ENCODE measurements at regions not wholly inside any gene's neighbourhood (a gene's known extent, or its start where the extent isn't known, plus 50 kb on each side); places are given as distances from the start of the nearest gene placed in this dataset.

DNA sequence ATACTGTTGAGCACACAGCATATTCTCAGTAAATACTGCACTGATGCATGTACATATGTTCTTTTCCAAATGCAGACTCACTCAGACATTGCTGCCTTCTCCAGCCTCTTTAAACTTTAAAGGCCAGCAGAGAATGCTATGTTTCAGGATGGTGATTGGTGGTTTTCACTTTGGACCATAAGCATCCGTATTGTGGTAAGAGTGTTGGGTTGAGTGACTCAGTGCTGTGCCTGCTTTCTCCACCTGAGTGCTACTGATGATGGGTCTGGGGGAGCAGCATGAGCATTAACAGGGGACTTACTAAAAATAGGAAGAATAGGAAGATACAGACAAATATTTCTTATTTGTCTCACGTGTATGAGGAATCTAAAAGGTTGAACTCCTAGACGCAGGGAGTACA, 56.3 kb upstream of the ZNF92 start:
- Histone ChIP-seq H3K4me1 (ENCODE audit: control insufficient read depth in 2 of 2, insufficient read depth in 2 of 2, low read length in 2 of 2) (no peaks in the 10 kb centered on the region), H3K36me3 (ENCODE audit: control insufficient read depth in 2 of 3, insufficient read depth in 3 of 3, low read length in 3 of 3) (no peaks in the 10 kb centered on the region), H3K27ac (ENCODE audit: low read depth, low read length) (no peak overlapping the region), H3K27me3 (ENCODE audit: control insufficient read depth in 2 of 2, insufficient read depth in 2 of 2, low read length in 2 of 2) (no peaks in the 10 kb centered on the region), H3K9me3 (ENCODE audit: control insufficient read depth in 2 of 3, low read length in 3 of 3) (no peaks in the 10 kb centered on the region), H3K4me3 (ENCODE audit: low read length) (no peak overlapping the region)
- ChIA-PET POLR2A (no interaction called here), CTCF (no interaction called here)
- no peaks in the 10 kb centered on the region for H3K36me3 Mint-ChIP-seq
- no peak for ATAC-seq
- intact Hi-C loops (cut with micrococcal nuclease) = no loop called here
- H3K9me3 Mint-ChIP-seq = no peaks in the 10 kb centered on the region
- no peak overlapping the region for H3K4me3 Mint-ChIP-seq
- no peak for DNase-seq
- peaks cover 0 to 5% (median 0%) of the 10 kb centered on the region in 5 donors for H3K27me3 Mint-ChIP-seq
- no peaks in the 10 kb centered on the region for H3K4me1 Mint-ChIP-seq
- H3K27ac Mint-ChIP-seq = no peak overlapping the region

DNA sequence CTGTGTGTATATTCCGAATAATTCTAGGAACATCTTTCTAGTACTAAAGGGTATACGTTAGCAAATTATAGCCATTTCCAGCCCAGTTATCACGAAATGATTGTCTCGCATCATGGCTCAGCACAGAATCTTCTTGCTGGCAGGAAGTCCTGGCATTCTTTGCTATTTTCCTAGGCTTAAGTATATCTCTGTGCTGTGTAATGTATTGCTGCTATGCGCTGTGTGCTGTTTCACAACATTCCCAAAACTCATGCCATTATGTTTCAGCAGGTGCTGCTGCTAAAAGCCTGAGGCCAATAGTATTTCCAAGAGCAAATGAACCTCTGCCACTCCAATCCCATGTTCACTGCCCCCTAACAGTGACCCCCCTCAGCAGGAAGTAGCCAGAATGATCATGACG, 62.9 kb upstream of the ZNF92 start:
- Mint-ChIP-seq H3K4me1 (no peaks in the 10 kb centered on the region), H3K9me3 (no peaks in the 10 kb centered on the region), H3K27ac (no peak overlapping the region), H3K27me3 (peaks cover 0 to 5% (median 0%) of the 10 kb centered on the region in 5 donors), H3K4me3 (no peak overlapping the region), H3K36me3 (no peaks in the 10 kb centered on the region)
- H3K9me3 ChIP-seq (ENCODE audit: control insufficient read depth in 2 of 3, low read length in 3 of 3) = no peaks in the 10 kb centered on the region
- no peaks in the 10 kb centered on the region for H3K27me3 ChIP-seq (ENCODE audit: control insufficient read depth in 2 of 2, insufficient read depth in 2 of 2, low read length in 2 of 2)
- no peak overlapping the region for H3K4me3 ChIP-seq (ENCODE audit: low read length)
- DNase-seq (no peak), ATAC-seq (no peak)
- H3K4me1 ChIP-seq (ENCODE audit: control insufficient read depth in 2 of 2, insufficient read depth in 2 of 2, low read length in 2 of 2) = no peaks in the 10 kb centered on the region
- no peaks in the 10 kb centered on the region for H3K36me3 ChIP-seq (ENCODE audit: control insufficient read depth in 2 of 3, insufficient read depth in 3 of 3, low read length in 3 of 3)
- POLR2A ChIA-PET = no interaction called here
- intact Hi-C loops (cut with micrococcal nuclease) = no loop called here
- CTCF ChIA-PET = no interaction called here
- no peak overlapping the region for H3K27ac ChIP-seq (ENCODE audit: low read depth, low read length)

DNA sequence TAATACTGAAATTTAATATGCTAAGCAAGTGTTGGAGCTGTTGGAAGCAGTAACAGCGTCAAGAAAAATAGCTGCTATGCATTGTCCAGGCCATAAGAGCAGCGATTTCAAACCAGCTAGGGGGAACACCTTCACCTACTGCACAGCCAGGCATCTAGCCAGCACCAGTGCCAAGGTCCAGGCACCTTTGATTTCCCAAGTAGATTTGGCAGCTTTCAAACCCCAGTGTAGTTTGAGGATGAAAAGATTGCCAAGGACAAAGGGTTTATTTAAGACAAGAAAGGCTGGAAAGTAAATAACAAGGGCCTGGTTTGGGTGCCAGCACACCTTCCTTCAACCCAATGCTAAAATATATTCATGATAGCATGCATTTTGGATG, 65.4 kb upstream of the ZNF92 start:
- intact Hi-C loops (cut with micrococcal nuclease) = loop anchor here in 1 of 2 donors (10.0 kb wide), 1 partner anchor 673 kb away; no protein-coding TSS in a partner anchor
- no peak overlapping the region for H3K27ac Mint-ChIP-seq
- Histone ChIP-seq H3K36me3 (ENCODE audit: control insufficient read depth in 2 of 3, insufficient read depth in 3 of 3, low read length in 3 of 3) (no peaks in the 10 kb centered on the region), H3K4me1 (ENCODE audit: control insufficient read depth in 2 of 2, insufficient read depth in 2 of 2, low read length in 2 of 2) (no peaks in the 10 kb centered on the region), H3K27ac (ENCODE audit: low read depth, low read length) (no peak overlapping the region), H3K27me3 (ENCODE audit: control insufficient read depth in 2 of 2, insufficient read depth in 2 of 2, low read length in 2 of 2) (no peaks in the 10 kb centered on the region), H3K4me3 (ENCODE audit: low read length) (no peak overlapping the region), H3K9me3 (ENCODE audit: control insufficient read depth in 2 of 3, low read length in 3 of 3) (no peaks in the 10 kb centered on the region)
- H3K27me3 Mint-ChIP-seq = peaks cover 0 to 9% (median 5%) of the 10 kb centered on the region in 5 donors
- POLR2A ChIA-PET = no interaction called here
- no peaks in the 10 kb centered on the region for H3K36me3 Mint-ChIP-seq
- no peaks in the 10 kb centered on the region for H3K4me1 Mint-ChIP-seq
- H3K4me3 Mint-ChIP-seq = no peak overlapping the region
- no peaks in the 10 kb centered on the region for H3K9me3 Mint-ChIP-seq
- no peak for ATAC-seq
- DNase-seq = no peak
- CTCF ChIA-PET = interaction anchor here (0.7 to 4.5 kb wide), 3 partner anchors 18 to 357 kb away, joined by 4 to 40 read pairs (median 6); no protein-coding TSS in a partner anchor

DNA sequence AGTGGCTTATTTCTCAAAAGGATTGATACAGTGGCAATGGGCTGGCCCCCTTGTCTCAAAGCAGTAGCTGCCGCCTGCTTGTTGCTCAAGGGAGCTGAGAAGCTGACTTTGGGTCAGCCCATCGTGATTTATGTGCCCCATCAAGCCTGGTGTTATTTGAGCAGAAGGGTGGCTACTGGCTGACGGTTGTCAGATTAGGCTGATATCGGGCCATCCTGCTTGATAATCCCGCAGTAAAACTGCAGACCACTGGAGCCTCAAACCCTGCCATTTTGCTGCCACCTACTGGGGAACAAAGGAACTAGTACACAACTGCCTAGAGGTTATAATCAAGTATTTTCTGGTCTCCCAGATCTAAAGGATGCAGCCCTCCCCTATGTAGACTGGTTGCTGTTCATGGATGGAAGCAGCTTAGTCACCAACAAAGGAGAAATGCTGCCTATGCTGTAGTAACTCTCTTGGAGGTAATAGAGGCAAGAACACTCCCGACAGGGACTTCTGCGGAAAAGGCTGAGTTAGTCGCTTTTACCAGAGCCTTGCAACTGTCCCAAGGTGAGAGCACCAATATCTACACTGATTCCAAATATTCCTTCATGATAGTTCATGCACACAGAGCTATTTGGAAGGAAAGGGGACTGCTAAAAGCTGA, 65.9 kb upstream of the ZNF92 start:
- H3K4me3 Mint-ChIP-seq = no peak overlapping the region
- ChIA-PET CTCF (interaction anchor here (0.7 to 4.5 kb wide), 5 partner anchors 10 to 357 kb away, joined by 3 to 40 read pairs (median 5); no protein-coding TSS in a partner anchor), POLR2A (no interaction called here)
- H3K27ac Mint-ChIP-seq = no peak overlapping the region
- Histone ChIP-seq H3K27ac (ENCODE audit: low read depth, low read length) (no peak overlapping the region), H3K4me3 (ENCODE audit: low read length) (no peak overlapping the region), H3K27me3 (ENCODE audit: control insufficient read depth in 2 of 2, insufficient read depth in 2 of 2, low read length in 2 of 2) (no peaks in the 10 kb centered on the region), H3K36me3 (ENCODE audit: control insufficient read depth in 2 of 3, insufficient read depth in 3 of 3, low read length in 3 of 3) (no peaks in the 10 kb centered on the region), H3K9me3 (ENCODE audit: control insufficient read depth in 2 of 3, low read length in 3 of 3) (no peaks in the 10 kb centered on the region), H3K4me1 (ENCODE audit: control insufficient read depth in 2 of 2, insufficient read depth in 2 of 2, low read length in 2 of 2) (no peaks in the 10 kb centered on the region)
- DNase-seq (peak in 7 of 9 donors; percentile 1 to 40 (median 32)), ATAC-seq (peak; percentile 68)
- peaks cover 0 to 9% (median 5%) of the 10 kb centered on the region in 5 donors for H3K27me3 Mint-ChIP-seq
- intact Hi-C loops (cut with micrococcal nuclease) = loop anchor here (1.0 to 10.0 kb wide), 3 partner anchors 91 to 673 kb away; no protein-coding TSS in a partner anchor
- no peaks in the 10 kb centered on the region for H3K36me3 Mint-ChIP-seq
- H3K9me3 Mint-ChIP-seq = no peaks in the 10 kb centered on the region
- H3K4me1 Mint-ChIP-seq = no peaks in the 10 kb centered on the region

DNA sequence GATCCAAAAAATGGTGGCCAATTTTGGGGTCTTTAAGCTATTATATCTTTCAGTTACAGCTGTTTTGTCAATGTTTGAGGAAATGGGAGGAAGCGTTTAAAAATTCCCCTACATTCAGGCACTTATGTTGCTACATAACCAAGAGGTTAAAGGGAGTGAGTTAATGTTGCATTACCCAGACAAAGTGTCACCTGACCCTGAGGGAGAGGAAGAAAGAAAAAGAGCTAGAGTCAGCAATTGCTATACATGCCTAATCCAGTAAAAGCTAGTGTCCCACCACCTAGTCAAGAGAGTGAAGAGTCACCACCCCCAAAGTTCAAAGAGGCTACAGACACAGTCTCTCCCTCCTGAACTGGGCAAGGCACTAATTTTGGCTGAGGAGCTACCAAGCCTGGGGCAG, 69.5 kb upstream of the ZNF92 start:
- H3K4me1 ChIP-seq (ENCODE audit: control insufficient read depth in 2 of 2, insufficient read depth in 2 of 2, low read length in 2 of 2) = no peaks in the 10 kb centered on the region
- Mint-ChIP-seq H3K9me3 (no peaks in the 10 kb centered on the region), H3K36me3 (no peaks in the 10 kb centered on the region), H3K4me1 (no peaks in the 10 kb centered on the region), H3K4me3 (no peak overlapping the region), H3K27me3 (peaks cover 0 to 24% (median 6%) of the 10 kb centered on the region in 5 donors), H3K27ac (no peak overlapping the region)
- ATAC-seq = no peak
- no peaks in the 10 kb centered on the region for H3K9me3 ChIP-seq (ENCODE audit: control insufficient read depth in 2 of 3, low read length in 3 of 3)
- no peaks in the 10 kb centered on the region for H3K36me3 ChIP-seq (ENCODE audit: control insufficient read depth in 2 of 3, insufficient read depth in 3 of 3, low read length in 3 of 3)
- CTCF ChIA-PET = interaction anchor here (0.7 to 1.1 kb wide), 2 partner anchors 18 to 537 kb away, joined by 3 read pairs; no protein-coding TSS in a partner anchor
- H3K4me3 ChIP-seq (ENCODE audit: low read length) = no peak overlapping the region
- no peaks in the 10 kb centered on the region for H3K27me3 ChIP-seq (ENCODE audit: control insufficient read depth in 2 of 2, insufficient read depth in 2 of 2, low read length in 2 of 2)
- DNase-seq = no peak
- intact Hi-C loops (cut with micrococcal nuclease) = loop anchor here in 1 of 2 donors (10.0 kb wide), 1 partner anchor 669 kb away; no protein-coding TSS in a partner anchor
- H3K27ac ChIP-seq (ENCODE audit: low read depth, low read length) = no peak overlapping the region
- POLR2A ChIA-PET = no interaction called here

DNA sequence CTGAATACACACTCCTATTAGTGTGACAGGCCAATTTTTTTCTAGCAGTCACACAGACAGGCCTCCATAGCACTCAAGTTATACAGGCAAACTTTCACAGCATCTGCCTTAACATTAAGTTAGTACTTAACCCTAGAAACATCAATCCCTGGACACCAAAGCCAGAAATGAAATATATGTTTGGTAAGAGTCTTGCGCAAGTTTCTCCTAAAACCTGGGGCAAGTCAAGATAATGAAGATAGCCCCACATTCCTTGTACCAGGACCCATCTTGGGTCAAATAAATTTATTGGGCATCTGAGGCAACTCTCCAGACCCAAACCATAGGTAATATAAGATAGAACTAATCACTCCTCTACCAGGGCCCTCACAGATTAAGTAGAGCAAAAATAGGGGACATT, 70.8 kb upstream of the ZNF92 start:
- ATAC-seq (no peak), DNase-seq (no peak)
- peaks cover 0 to 28% (median 6%) of the 10 kb centered on the region in 5 donors for H3K27me3 Mint-ChIP-seq
- intact Hi-C loops (cut with micrococcal nuclease) = loop anchor here in 1 of 2 donors (10.0 kb wide), 1 partner anchor 668 kb away; no protein-coding TSS in a partner anchor
- Histone ChIP-seq H3K9me3 (ENCODE audit: control insufficient read depth in 2 of 3, low read length in 3 of 3) (no peaks in the 10 kb centered on the region), H3K36me3 (ENCODE audit: control insufficient read depth in 2 of 3, insufficient read depth in 3 of 3, low read length in 3 of 3) (no peaks in the 10 kb centered on the region), H3K4me1 (ENCODE audit: control insufficient read depth in 2 of 2, insufficient read depth in 2 of 2, low read length in 2 of 2) (no peaks in the 10 kb centered on the region), H3K4me3 (ENCODE audit: low read length) (no peak overlapping the region), H3K27me3 (ENCODE audit: control insufficient read depth in 2 of 2, insufficient read depth in 2 of 2, low read length in 2 of 2) (no peaks in the 10 kb centered on the region), H3K27ac (ENCODE audit: low read depth, low read length) (no peak overlapping the region)
- no peaks in the 10 kb centered on the region for H3K4me1 Mint-ChIP-seq
- no peaks in the 10 kb centered on the region for H3K9me3 Mint-ChIP-seq
- H3K4me3 Mint-ChIP-seq = no peak overlapping the region
- no peak overlapping the region for H3K27ac Mint-ChIP-seq
- CTCF ChIA-PET = interaction anchor here (1.1 kb wide), 1 partner anchor 16 kb away, joined by 3 read pairs; no protein-coding TSS in a partner anchor
- POLR2A ChIA-PET = no interaction called here
- no peaks in the 10 kb centered on the region for H3K36me3 Mint-ChIP-seq

DNA sequence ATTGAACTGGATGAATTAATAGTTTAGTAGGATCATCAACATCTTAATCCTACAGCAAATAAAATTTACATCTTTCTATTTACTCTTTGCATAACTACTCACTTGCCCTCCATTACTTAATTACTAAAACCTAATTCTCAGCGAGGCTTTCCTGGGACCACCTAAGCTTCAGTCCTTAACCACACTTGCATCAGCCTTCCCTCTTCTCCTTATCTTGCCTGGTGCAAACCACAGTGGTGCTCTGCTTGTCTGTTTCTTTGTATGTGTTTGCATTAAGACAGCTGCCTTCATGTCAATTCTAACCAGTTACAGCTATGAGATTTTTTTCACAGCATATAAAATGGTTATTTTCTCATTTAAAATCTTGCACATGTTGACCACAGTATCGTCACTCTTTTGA, 72.6 kb upstream of the ZNF92 start:
- Mint-ChIP-seq H3K9me3 (peaks cover 0 to 6% (median 0%) of the 10 kb centered on the region in 11 donors), H3K4me3 (no peak overlapping the region), H3K27me3 (peaks cover 0 to 30% (median 6%) of the 10 kb centered on the region in 5 donors), H3K36me3 (no peaks in the 10 kb centered on the region), H3K4me1 (peaks cover 0 to under 1% (median 0%) of the 10 kb centered on the region in 7 donors), H3K27ac (no peak overlapping the region)
- Histone ChIP-seq H3K27me3 (ENCODE audit: control insufficient read depth in 2 of 2, insufficient read depth in 2 of 2, low read length in 2 of 2) (no peaks in the 10 kb centered on the region), H3K36me3 (ENCODE audit: control insufficient read depth in 2 of 3, insufficient read depth in 3 of 3, low read length in 3 of 3) (no peaks in the 10 kb centered on the region), H3K9me3 (ENCODE audit: control insufficient read depth in 2 of 3, low read length in 3 of 3) (no peaks in the 10 kb centered on the region), H3K27ac (ENCODE audit: low read depth, low read length) (no peak overlapping the region), H3K4me3 (ENCODE audit: low read length) (no peak overlapping the region), H3K4me1 (ENCODE audit: control insufficient read depth in 2 of 2, insufficient read depth in 2 of 2, low read length in 2 of 2) (no peaks in the 10 kb centered on the region)
- intact Hi-C loops (cut with micrococcal nuclease) = loop anchor here in 1 of 2 donors (10.0 kb wide), 1 partner anchor 666 kb away; no protein-coding TSS in a partner anchor
- POLR2A ChIA-PET = no interaction called here
- CTCF ChIA-PET = no interaction called here
- ATAC-seq (no peak), DNase-seq (no peak)

Data from naive thymus-derived CD4-positive, alpha-beta T cell (primary cell).